ENCODE measurements at regions not wholly inside any gene's neighbourhood (a gene's known extent, or its start where the extent isn't known, plus 50 kb on each side); places are given as distances from the start of the nearest gene placed in this dataset.

DNA sequence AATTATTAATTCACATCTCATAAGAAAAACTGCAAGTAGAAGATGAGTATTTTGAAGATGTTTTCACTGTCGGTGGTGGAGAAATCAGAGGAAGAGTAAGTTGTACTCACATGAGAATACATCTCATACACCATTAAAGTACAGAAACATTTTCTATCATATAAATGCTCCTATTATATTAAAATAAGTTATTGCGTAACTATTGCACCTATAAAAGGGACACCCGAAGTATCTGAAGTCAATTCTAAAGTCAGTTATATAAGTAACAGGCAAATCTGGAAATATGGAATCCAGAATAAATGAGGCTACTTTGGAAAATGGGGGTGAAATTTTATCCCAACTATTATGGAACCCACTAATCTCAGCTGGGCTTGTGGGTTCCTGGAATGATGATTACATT lies 103.3 kb downstream of the FAM76B start:
- 93 to 98% (median 98%) methylated on average over 3 of the region's 3 CpGs for WGBS, 3 donors
- H3K27ac ChIP-seq = no peak overlapping the region
- intact Hi-C loops (cut with DNase I) = no loop called here
- no peaks in the 10 kb centered on the region for H3K27me3 ChIP-seq
- DNase-seq = no peak
- H3K4me3 ChIP-seq = no peak overlapping the region
- H3K9me3 ChIP-seq = no peaks in the 10 kb centered on the region
- TF ChIP-seq, protein P1, sequence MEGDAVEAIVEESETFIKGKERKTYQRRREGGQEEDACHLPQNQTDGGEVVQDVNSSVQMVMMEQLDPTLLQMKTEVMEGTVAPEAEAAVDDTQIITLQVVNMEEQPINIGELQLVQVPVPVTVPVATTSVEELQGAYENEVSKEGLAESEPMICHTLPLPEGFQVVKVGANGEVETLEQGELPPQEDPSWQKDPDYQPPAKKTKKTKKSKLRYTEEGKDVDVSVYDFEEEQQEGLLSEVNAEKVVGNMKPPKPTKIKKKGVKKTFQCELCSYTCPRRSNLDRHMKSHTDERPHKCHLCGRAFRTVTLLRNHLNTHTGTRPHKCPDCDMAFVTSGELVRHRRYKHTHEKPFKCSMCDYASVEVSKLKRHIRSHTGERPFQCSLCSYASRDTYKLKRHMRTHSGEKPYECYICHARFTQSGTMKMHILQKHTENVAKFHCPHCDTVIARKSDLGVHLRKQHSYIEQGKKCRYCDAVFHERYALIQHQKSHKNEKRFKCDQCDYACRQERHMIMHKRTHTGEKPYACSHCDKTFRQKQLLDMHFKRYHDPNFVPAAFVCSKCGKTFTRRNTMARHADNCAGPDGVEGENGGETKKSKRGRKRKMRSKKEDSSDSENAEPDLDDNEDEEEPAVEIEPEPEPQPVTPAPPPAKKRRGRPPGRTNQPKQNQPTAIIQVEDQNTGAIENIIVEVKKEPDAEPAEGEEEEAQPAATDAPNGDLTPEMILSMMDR (IDR thresholded peaks at IDR 0.05) = no peak
- no peak for TF ChIP-seq EP300 (IDR thresholded peaks at IDR 0.05)
- no peak for TF ChIP-seq POLR2A (IDR thresholded peaks at IDR 0.05)
- no peaks in the 10 kb centered on the region for H3K4me1 ChIP-seq (ENCODE audit: insufficient read depth)
- H3K36me3 ChIP-seq = no peaks in the 10 kb centered on the region

DNA sequence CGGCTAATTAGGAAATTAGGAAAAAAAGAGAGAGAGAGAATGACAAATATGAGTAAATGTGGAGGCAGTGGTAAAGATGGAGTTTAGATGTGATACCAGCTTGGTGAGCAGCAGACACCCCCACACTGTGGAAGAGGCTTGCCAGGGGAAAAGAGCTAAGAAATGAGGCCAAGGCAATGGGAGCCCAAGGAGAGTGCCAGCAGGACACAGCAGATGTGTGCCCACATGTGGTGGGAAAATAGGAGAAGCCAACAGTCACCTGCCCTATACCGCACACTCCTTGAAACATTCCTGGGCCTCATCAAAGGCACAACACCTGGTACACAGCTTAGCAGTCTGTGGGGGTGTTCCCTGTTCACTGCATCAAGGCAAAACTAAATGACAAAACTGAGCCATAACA lies 104.9 kb downstream of the FAM76B start:
- intact Hi-C loops (cut with DNase I) = no loop called here
- Histone ChIP-seq H3K4me1 (ENCODE audit: insufficient read depth) (peaks cover 4% of the 10 kb centered on the region), H3K27ac (no peak overlapping the region), H3K9me3 (no peaks in the 10 kb centered on the region), H3K4me3 (no peak overlapping the region), H3K36me3 (no peaks in the 10 kb centered on the region), H3K27me3 (no peaks in the 10 kb centered on the region)
- 95 to 97% (median 96%) methylated on average over 2 of the region's 2 CpGs for WGBS, 3 donors
- TF ChIP-seq, protein P1 (IDR thresholded peaks at IDR 0.05) = no peak
- TF ChIP-seq POLR2A (IDR thresholded peaks at IDR 0.05) = no peak
- no peak for DNase-seq

DNA sequence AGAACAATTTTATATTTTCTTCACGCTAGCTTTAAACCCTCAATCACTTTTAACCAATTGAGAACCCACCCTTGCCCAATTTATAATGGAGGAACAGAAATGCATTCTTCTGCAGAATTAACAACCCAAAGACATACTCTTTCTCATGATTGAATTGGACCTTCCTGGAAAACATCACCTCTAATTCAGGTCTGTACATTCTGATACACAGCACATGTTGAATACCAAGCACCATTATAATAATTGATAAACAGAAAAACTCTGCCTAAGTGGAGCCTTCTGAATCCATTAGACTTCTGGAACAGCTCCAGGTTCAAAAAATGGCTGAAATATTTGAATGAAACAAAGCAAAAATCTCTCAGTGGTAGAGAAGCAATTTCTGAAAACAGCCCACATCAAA lies 105.4 kb downstream of the FAM76B start:
- Histone ChIP-seq H3K27ac (no peak overlapping the region), H3K4me3 (no peak overlapping the region), H3K36me3 (no peaks in the 10 kb centered on the region), H3K4me1 (ENCODE audit: insufficient read depth) (peaks cover 4% of the 10 kb centered on the region), H3K9me3 (no peaks in the 10 kb centered on the region), H3K27me3 (no peaks in the 10 kb centered on the region)
- DNase-seq = no peak
- WGBS, 3 donors = 93 to 99% (median 98%) methylated on average over 1 of the region's 1 CpG
- intact Hi-C loops (cut with DNase I) = no loop called here
- no peak for TF ChIP-seq POLR2A (IDR thresholded peaks at IDR 0.05)
- TF ChIP-seq, protein P1 (IDR thresholded peaks at IDR 0.05) = no peak
- TF ChIP-seq EP300 (IDR thresholded peaks at IDR 0.05) = no peak

DNA sequence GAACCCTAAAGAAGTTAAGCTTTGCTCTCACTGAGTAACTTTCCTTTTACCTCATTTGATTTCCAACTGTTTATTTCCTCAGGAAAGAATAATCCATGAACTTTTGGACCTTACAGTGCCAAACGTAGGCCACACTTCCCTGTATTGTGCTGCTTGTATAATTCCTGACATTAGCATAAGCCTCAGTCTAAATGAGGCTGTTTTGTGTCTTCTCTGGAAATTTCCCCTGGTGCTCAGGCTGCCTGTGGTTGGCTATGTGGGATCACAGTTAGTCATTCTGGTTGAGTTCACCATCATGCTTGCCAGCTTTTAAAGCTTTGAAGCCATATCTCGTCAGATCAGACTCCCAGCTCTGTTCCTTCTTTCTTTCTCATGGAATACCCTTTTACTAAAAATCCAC lies 107.0 kb downstream of the FAM76B start:
- no peak overlapping the region for H3K27ac ChIP-seq
- H3K27me3 ChIP-seq = no peaks in the 10 kb centered on the region
- no peak for DNase-seq
- TF ChIP-seq EP300 (IDR thresholded peaks at IDR 0.05) (no peak), POLR2A (IDR thresholded peaks at IDR 0.05) (no peak)
- TF ChIP-seq, protein P1 (IDR thresholded peaks at IDR 0.05) = no peak
- no peaks in the 10 kb centered on the region for H3K36me3 ChIP-seq
- WGBS, 3 donors = 68 to 80% (median 71%) methylated on average over 2 of the region's 2 CpGs
- H3K4me1 ChIP-seq (ENCODE audit: insufficient read depth) = peaks cover 4% of the 10 kb centered on the region
- no peaks in the 10 kb centered on the region for H3K9me3 ChIP-seq
- intact Hi-C loops (cut with DNase I) = no loop called here
- H3K4me3 ChIP-seq = no peak overlapping the region

Measured in ovary (tissue), 7 donors.